ENCODE measurements at regions not wholly inside any gene's neighbourhood (a gene's known extent, or its start where the extent isn't known, plus 50 kb on each side); places are given as distances from the start of the nearest gene placed in this dataset.
"Not testable (repeated sequence)": the region's sequence is repeated elsewhere in the genome, so short reads cannot be mapped to it uniquely, and the experiment has no call there.

GRCh38 chr3:18205701-18206100 lies 219.4 kb downstream of the SATB1 start:
- not testable (repeated sequence) for TF ChIP-seq POLR2A, CTCF (IDR thresholded peaks at IDR 0.05)
